Mesothelial cell of epicardium (in vitro differentiated cells): ENCODE measurements at regions not wholly inside any gene's neighbourhood (a gene's known extent, or its start where the extent isn't known, plus 50 kb on each side); places are given as distances from the start of the nearest gene placed in this dataset.

ENCODE experiments used
- DNase-seq, 2 experiments: peaks; one replicate each; pipeline ENCODE4 v3.0.0; 2021; ENCODE audit warnings: low spot score in 2 of 2; ENCODE audit not compliant: unreplicated experiment in 2 of 2
- H3K27ac Mint-ChIP-seq: 2 replicates; pipeline ENCODE4 v1.8.0; 2021; ENCODE audit warnings: mixed read lengths
- H3K27me3 Mint-ChIP-seq: 2 replicates; pipeline ENCODE4 v1.8.0; 2021; ENCODE audit warnings: low read depth, mixed read lengths
- H3K36me3 Mint-ChIP-seq: 2 replicates; pipeline ENCODE4 v1.8.0; 2021; ENCODE audit warnings: mixed read lengths
- H3K4me1 Mint-ChIP-seq: 2 replicates; pipeline ENCODE4 v1.8.0; 2021; ENCODE audit warnings: mixed read lengths
- H3K4me3 Mint-ChIP-seq: 2 replicates; pipeline ENCODE4 v1.8.0; 2021; ENCODE audit warnings: mild to moderate bottlenecking, moderate library complexity, mixed read lengths
- H3K9me3 Mint-ChIP-seq: 2 replicates; pipeline ENCODE4 v1.8.0; 2021; ENCODE audit warnings: mixed read lengths
- CTCF ChIP-seq: fragments of 200-600 bp; sonication (generic); IDR thresholded peaks from one replicate; pipeline ENCODE4 v1.5.0; 2021; ENCODE audit warnings: antibody characterized with exemption; ENCODE audit not compliant: unreplicated experiment

GRCh38 chr3:112765531-112765930, 81.1 kb downstream of the CD200R1L start:
- Mint-ChIP-seq H3K4me1 (peaks cover 9% of the 10 kb centered on the region), H3K27ac (no peak overlapping the region), H3K36me3 (no peaks in the 10 kb centered on the region), H3K9me3 (no peaks in the 10 kb centered on the region), H3K27me3 (no peaks in the 10 kb centered on the region), H3K4me3 (no peak overlapping the region)
- DNase-seq, result no peak
- no peak for TF ChIP-seq CTCF

- Mint-ChIP-seq H3K36me3 (no peaks in the 10 kb centered on the region), H3K4me3 (no peak overlapping the region), H3K27me3 (no peaks in the 10 kb centered on the region), H3K27ac (no peak overlapping the region), H3K9me3 (no peaks in the 10 kb centered on the region), H3K4me1 (peaks cover 6% of the 10 kb centered on the region)
- no peak for DNase-seq
- no peak for TF ChIP-seq CTCF
Observed at GRCh38 chr3:112763258-112763657, 83.4 kb downstream of the CD200R1L start.

- H3K27ac Mint-ChIP-seq, result no peak overlapping the region
- no peak for TF ChIP-seq CTCF
- H3K27me3 Mint-ChIP-seq, result no peaks in the 10 kb centered on the region
- H3K36me3 Mint-ChIP-seq, result peaks cover 3% of the 10 kb centered on the region
- no peak overlapping the region for H3K4me3 Mint-ChIP-seq
- peaks cover 6% of the 10 kb centered on the region for H3K4me1 Mint-ChIP-seq
- H3K9me3 Mint-ChIP-seq, result peaks cover 11% of the 10 kb centered on the region
- DNase-seq, result no peak
Observed at GRCh38 chr3:112761062-112761638, 85.5 kb downstream of the CD200R1L start.

GRCh38 chr3:112759681-112760080, 87.0 kb downstream of the CD200R1L start:
- TF ChIP-seq CTCF, result no peak
- no peaks in the 10 kb centered on the region for H3K27me3 Mint-ChIP-seq
- peaks cover 5% of the 10 kb centered on the region for H3K36me3 Mint-ChIP-seq
- H3K27ac Mint-ChIP-seq, result no peak overlapping the region
- H3K4me3 Mint-ChIP-seq, result no peak overlapping the region
- peaks cover 3% of the 10 kb centered on the region for H3K4me1 Mint-ChIP-seq
- DNase-seq, result no peak
- peaks cover 17% of the 10 kb centered on the region for H3K9me3 Mint-ChIP-seq

GRCh38 chr3:112759210-112759609, 87.5 kb downstream of the CD200R1L start:
- no peak overlapping the region for H3K27ac Mint-ChIP-seq
- no peaks in the 10 kb centered on the region for H3K27me3 Mint-ChIP-seq
- peaks cover 3% of the 10 kb centered on the region for H3K4me1 Mint-ChIP-seq
- no peak for TF ChIP-seq CTCF
- peaks cover 6% of the 10 kb centered on the region for H3K36me3 Mint-ChIP-seq
- H3K9me3 Mint-ChIP-seq, result peaks cover 21% of the 10 kb centered on the region
- DNase-seq, result no peak
- no peak overlapping the region for H3K4me3 Mint-ChIP-seq

- Mint-ChIP-seq H3K4me3 (no peak overlapping the region), H3K27ac (no peak overlapping the region), H3K36me3 (peaks cover 8% of the 10 kb centered on the region), H3K27me3 (no peaks in the 10 kb centered on the region), H3K4me1 (peaks cover 5% of the 10 kb centered on the region), H3K9me3 (peaks cover 24% of the 10 kb centered on the region)
- no peak for TF ChIP-seq CTCF
- DNase-seq, result no peak
Observed at GRCh38 chr3:112757197-112757596, 89.5 kb downstream of the CD200R1L start.
